ENCODE measurements at regions not wholly inside any gene's neighbourhood (a gene's known extent, or its start where the extent isn't known, plus 50 kb on each side); places are given as distances from the start of the nearest gene placed in this dataset.
"Not testable (repeated sequence)": the region's sequence is repeated elsewhere in the genome, so short reads cannot be mapped to it uniquely, and the experiment has no call there.

GRCh38 chr2:146981921-146982320, 862.9 kb upstream of the ACVR2A start:
- no peak for DNase-seq (ENCODE audit: low read depth)
- TF ChIP-seq, protein P1, sequence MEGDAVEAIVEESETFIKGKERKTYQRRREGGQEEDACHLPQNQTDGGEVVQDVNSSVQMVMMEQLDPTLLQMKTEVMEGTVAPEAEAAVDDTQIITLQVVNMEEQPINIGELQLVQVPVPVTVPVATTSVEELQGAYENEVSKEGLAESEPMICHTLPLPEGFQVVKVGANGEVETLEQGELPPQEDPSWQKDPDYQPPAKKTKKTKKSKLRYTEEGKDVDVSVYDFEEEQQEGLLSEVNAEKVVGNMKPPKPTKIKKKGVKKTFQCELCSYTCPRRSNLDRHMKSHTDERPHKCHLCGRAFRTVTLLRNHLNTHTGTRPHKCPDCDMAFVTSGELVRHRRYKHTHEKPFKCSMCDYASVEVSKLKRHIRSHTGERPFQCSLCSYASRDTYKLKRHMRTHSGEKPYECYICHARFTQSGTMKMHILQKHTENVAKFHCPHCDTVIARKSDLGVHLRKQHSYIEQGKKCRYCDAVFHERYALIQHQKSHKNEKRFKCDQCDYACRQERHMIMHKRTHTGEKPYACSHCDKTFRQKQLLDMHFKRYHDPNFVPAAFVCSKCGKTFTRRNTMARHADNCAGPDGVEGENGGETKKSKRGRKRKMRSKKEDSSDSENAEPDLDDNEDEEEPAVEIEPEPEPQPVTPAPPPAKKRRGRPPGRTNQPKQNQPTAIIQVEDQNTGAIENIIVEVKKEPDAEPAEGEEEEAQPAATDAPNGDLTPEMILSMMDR (IDR thresholded peaks at IDR 0.05; ENCODE audit: low read depth, low read length, missing control alignments) = no peak

DNA sequence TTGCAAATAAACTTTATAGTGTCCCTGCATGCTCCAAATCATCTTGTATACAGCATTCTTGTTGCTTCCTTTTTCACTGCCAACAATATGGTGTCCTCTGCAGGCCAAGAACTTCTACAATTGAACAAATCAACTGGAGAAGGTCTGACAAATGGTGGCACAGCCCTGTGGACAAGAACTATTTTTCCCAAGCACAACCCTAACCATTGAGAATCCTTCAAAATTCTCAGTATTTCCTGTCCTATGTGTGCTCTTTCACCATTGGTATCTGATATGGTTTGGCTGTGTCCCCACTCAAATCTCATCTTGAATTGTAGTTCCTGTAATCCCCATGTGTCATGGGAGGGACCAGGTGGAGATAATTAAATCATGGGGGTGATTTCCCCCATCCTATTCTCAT, 865.1 kb upstream of the ACVR2A start:
- no peak for DNase-seq (ENCODE audit: low read depth)
- H3K4me3 ChIP-seq (ENCODE audit: low read depth, low read length) = no peak overlapping the region
- TF ChIP-seq, protein P1 (IDR thresholded peaks at IDR 0.05; ENCODE audit: low read depth, low read length, missing control alignments) = no peak

More at GRCh38 chr2:146981921-146982320, 862.9 kb upstream of the ACVR2A start:
- no peak overlapping the region for H3K4me3 ChIP-seq (ENCODE audit: low read depth, low read length)

DNA sequence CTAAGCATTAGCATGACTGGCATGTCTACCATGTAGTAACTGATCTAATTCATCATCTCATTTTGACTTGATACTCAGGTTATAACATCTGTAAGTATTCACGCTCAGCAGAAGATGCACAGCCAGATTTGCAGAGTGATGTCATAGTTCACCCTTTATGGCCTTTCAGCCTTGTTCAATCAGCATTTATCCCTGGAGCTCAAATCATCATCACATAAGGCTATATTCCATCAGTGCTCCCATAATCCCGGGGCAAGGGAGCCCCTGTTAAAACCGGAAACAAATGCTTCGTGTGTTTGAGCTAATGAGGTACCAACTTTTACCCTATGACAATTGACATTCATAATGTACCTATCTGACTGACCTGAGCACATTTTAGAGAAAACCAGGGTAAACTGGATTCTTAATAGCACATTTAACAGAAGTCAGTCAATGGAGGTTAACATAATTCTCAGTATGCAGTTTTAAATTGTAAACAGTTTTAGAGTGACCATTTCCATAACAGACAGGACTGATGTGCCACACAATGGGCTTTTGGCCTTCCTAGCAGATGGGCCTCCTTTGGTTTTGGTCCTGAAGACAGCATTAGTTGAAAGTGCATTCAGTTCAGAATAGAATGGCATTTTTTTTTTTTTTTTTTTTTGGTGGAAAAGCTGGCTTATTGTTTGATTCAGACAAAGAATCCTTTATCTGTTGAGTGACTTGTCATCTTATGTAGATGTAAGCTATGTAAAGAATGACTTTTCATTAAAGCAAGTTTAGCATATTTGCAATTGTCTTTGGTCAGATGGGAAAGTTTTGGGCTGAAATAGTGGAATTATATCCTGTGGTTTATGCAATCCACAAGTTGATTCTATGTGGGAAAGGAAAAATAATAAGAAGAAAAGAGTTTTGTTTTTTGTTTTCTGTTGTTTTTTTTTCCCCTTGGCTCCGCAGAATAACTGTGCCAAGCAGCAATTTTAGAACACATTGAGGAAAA, 866.0 kb upstream of the ACVR2A start:
- no peak for DNase-seq (ENCODE audit: low read depth)
- TF ChIP-seq, protein P1 (IDR thresholded peaks at IDR 0.05; ENCODE audit: low read depth, low read length, missing control alignments) = no peak
- H3K4me3 ChIP-seq (ENCODE audit: low read depth, low read length) = no peak overlapping the region

- H3K4me3 ChIP-seq (ENCODE audit: low read depth, low read length); DNase-seq (ENCODE audit: low read depth): not testable (repeated sequence)
These were observed 873.8 kb upstream of the ACVR2A start for GRCh38 chr2:146970981-146971380.

GRCh38 chr2:146969703-146970102, 875.1 kb upstream of the ACVR2A start:
- not testable (repeated sequence) for H3K4me3 ChIP-seq (ENCODE audit: low read depth, low read length); DNase-seq (ENCODE audit: low read depth)

GRCh38 chr2:146964494-146964893, 880.3 kb upstream of the ACVR2A start:
- DNase-seq (ENCODE audit: low read depth) = no peak
- TF ChIP-seq, protein P1 (IDR thresholded peaks at IDR 0.05; ENCODE audit: low read depth, low read length, missing control alignments) = no peak
- H3K4me3 ChIP-seq (ENCODE audit: low read depth, low read length) = no peak overlapping the region

- no peak for DNase-seq (ENCODE audit: low read depth)
- H3K4me3 ChIP-seq (ENCODE audit: low read depth, low read length) = no peak overlapping the region
- TF ChIP-seq, protein P1 (IDR thresholded peaks at IDR 0.05; ENCODE audit: low read depth, low read length, missing control alignments) = no peak
These were observed 890.3 kb upstream of the ACVR2A start for GRCh38 chr2:146954544-146954943.

GRCh38 chr2:146952696-146953095, 892.1 kb upstream of the ACVR2A start:
- no peak overlapping the region for H3K4me3 ChIP-seq (ENCODE audit: low read depth, low read length)
- TF ChIP-seq, protein P1 (IDR thresholded peaks at IDR 0.05; ENCODE audit: low read depth, low read length, missing control alignments) = no peak
- DNase-seq (ENCODE audit: low read depth) = no peak

Measured in GM12864 (cell line).